Gastrocnemius medialis (tissue), 4 donors: ENCODE measurements at regions not wholly inside any gene's neighbourhood (a gene's known extent, or its start where the extent isn't known, plus 50 kb on each side); places are given as distances from the start of the nearest gene placed in this dataset.
"Not testable (repeated sequence)": the region's sequence is repeated elsewhere in the genome, so short reads cannot be mapped to it uniquely, and the experiment has no call there.

Experiments
- CTCF ChIP-seq, 5 experiments: fragments of 450-650 bp in 3 of 5; fragments of 200-600 bp in 2 of 5; sonication (generic) in 2 of 5; IDR thresholded peaks in 4 of 5; conservative IDR thresholded peaks in 1 of 5; 1 replicate in 4 of 5; 2 replicates in 1 of 5; pipeline ENCODE4 v1.5.1; 2016 to 2019; ENCODE audit warnings: antibody characterized with exemption in 5 of 5, mild to moderate bottlenecking in 3 of 5, moderate library complexity in 3 of 5
- POLR2A ChIP-seq, 2 donors: fragments of 450-650 bp; IDR thresholded peaks; one replicate each; pipeline ENCODE4 v1.6.1; 2017; ENCODE audit warnings: antibody characterized with exemption in 2 of 2, mild to moderate bottlenecking in 2 of 2, moderate library complexity in 2 of 2

- TF ChIP-seq CTCF (IDR thresholded peaks at IDR 0.05 in 4 of 5, conservative IDR thresholded peaks at IDR 0.05 in 1 of 5); POLR2A (IDR thresholded peaks at IDR 0.05): not testable (repeated sequence)
Measured at GRCh38 chr21:9997507-9997906, 523.9 kb upstream of the TPTE start.
